ENCODE measurements at regions not wholly inside any gene's neighbourhood (a gene's known extent, or its start where the extent isn't known, plus 50 kb on each side); places are given as distances from the start of the nearest gene placed in this dataset.

DNA sequence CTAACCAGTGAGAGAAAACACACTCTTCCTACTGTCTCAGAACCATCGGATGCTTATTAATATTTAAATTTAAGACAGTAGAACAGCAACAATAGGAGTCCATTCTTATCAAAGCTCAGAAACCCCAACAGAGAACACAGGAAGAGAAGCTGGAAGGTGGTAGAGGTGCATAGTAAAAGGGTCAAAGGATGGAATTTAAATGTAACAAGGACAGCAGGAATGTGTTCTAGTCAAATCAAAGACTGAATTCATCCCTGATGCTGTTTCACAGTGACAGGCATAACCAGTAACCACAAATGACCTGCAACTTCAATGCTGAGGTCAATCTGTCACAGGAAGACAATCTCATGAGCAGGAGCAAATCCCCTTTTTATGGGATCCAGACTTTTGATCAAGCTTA is 1259.7 kb downstream of the XPNPEP1 start:
- H3K27ac ChIP-seq: no peak overlapping the region
- TF ChIP-seq, protein P1, sequence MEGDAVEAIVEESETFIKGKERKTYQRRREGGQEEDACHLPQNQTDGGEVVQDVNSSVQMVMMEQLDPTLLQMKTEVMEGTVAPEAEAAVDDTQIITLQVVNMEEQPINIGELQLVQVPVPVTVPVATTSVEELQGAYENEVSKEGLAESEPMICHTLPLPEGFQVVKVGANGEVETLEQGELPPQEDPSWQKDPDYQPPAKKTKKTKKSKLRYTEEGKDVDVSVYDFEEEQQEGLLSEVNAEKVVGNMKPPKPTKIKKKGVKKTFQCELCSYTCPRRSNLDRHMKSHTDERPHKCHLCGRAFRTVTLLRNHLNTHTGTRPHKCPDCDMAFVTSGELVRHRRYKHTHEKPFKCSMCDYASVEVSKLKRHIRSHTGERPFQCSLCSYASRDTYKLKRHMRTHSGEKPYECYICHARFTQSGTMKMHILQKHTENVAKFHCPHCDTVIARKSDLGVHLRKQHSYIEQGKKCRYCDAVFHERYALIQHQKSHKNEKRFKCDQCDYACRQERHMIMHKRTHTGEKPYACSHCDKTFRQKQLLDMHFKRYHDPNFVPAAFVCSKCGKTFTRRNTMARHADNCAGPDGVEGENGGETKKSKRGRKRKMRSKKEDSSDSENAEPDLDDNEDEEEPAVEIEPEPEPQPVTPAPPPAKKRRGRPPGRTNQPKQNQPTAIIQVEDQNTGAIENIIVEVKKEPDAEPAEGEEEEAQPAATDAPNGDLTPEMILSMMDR (IDR thresholded peaks at IDR 0.05; ENCODE audit: low read depth, low read length): no peak
- DNase-seq (ENCODE audit: low read depth in 1 of 2, low spot score in 1 of 2): no peak

DNA sequence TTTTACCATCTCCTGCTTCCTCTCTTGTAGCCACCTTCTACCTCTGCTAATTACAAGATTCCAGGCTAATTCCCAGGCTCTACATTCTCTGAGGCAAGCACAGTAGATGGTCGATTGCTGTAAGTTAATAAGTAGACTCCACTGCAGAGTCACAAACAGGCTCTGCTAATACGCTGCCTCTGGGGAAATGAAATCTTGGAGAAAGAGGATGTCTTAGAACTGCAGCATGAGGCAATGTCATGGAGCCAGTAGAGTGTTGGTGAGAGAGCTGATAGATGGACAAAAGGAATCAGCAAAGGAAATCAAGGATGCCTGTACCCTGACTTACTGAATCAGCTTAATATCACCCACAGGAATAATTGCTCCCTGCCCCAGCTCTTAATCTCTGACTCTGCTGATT is 1260.3 kb downstream of the XPNPEP1 start:
- DNase-seq (ENCODE audit: low read depth in 1 of 2, low spot score in 1 of 2): no peak
- Histone ChIP-seq H3K4me1 (ENCODE audit: low read depth) (no peaks in the 10 kb centered on the region), H3K27me3 (no peaks in the 10 kb centered on the region), H3K27ac (no peak overlapping the region), H3K4me3 (no peak overlapping the region), H3K9me3 (ENCODE audit: low read depth) (no peaks in the 10 kb centered on the region), H3K36me3 (no peaks in the 10 kb centered on the region)
- TF ChIP-seq, protein P1 (IDR thresholded peaks at IDR 0.05; ENCODE audit: low read depth, low read length): no peak

More for the DNA sequence above, 1259.7 kb downstream of the XPNPEP1 start:
- H3K9me3 ChIP-seq (ENCODE audit: low read depth): no peaks in the 10 kb centered on the region
- H3K36me3 ChIP-seq: no peaks in the 10 kb centered on the region
- no peaks in the 10 kb centered on the region for H3K4me1 ChIP-seq (ENCODE audit: low read depth)
- no peaks in the 10 kb centered on the region for H3K27me3 ChIP-seq
- H3K4me3 ChIP-seq: no peak overlapping the region

DNA sequence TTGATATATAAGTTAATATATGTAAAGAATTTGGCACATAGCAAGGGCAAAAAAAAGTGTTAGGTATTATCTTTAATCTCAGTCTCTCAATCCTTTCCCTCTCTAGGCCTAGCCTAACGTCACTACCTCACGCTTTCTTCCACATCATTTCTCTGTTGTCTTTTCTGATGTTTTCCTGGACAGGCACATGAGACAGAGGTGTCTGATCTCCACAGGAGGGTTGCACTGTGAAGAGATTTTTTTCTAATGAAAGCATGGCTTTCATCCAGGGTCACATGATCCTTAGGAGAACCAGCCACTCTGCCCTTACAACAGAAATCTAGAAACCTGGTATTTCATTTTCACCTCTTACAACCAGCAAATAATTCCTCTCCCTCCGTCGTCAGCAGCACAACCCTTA is 1268.3 kb downstream of the XPNPEP1 start:
- DNase-seq (ENCODE audit: low read depth in 1 of 2, low spot score in 1 of 2): no peak
- Histone ChIP-seq H3K9me3 (ENCODE audit: low read depth) (no peaks in the 10 kb centered on the region), H3K36me3 (no peaks in the 10 kb centered on the region), H3K27me3 (no peaks in the 10 kb centered on the region), H3K4me1 (ENCODE audit: low read depth) (no peaks in the 10 kb centered on the region), H3K27ac (no peak overlapping the region), H3K4me3 (no peak overlapping the region)
- TF ChIP-seq, protein P1 (IDR thresholded peaks at IDR 0.05; ENCODE audit: low read depth, low read length): no peak

DNA sequence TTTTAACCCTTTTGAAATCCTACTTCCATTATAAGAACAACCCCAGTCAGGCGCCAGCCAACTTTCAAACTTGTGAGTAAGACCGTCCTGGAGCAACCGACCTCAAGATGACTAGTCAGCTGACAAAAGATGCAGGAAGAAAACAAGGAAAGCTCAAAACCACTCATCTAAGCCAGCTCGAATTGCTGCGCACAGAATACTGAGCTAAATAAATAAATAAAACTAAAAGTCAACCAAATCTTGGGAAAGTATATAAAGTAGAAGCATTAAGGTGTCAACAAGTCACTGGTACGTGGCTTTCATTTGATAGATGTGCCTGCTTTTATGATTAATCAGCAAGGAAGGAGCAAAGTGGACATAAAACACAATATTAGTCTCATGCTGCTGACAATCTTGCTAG is 1269.8 kb downstream of the XPNPEP1 start:
- Histone ChIP-seq H3K36me3 (no peaks in the 10 kb centered on the region), H3K4me1 (ENCODE audit: low read depth) (no peaks in the 10 kb centered on the region), H3K9me3 (ENCODE audit: low read depth) (no peaks in the 10 kb centered on the region), H3K27ac (no peak overlapping the region), H3K4me3 (no peak overlapping the region), H3K27me3 (no peaks in the 10 kb centered on the region)
- no peak for DNase-seq (ENCODE audit: low read depth in 1 of 2, low spot score in 1 of 2)
- TF ChIP-seq, protein P1 (IDR thresholded peaks at IDR 0.05; ENCODE audit: low read depth, low read length): no peak

DNA sequence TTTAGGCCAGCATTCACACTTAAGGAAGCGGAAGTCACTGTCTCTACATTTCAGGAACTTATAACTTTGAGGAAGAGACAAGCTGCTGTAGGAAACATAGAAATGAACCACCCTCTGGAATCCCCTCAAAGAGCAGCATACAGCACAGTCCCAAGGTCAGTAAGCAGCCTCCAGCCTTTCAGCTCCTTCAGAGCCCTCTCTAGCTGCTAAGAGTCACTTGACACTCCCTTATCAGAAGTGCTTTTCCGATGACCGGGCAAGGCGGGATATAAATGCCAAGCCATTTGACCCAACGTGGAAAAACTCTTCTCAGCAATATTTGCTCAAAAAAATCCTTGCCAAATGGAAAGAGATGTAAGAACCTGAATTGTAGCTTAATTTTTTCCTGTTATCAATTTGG is 1284.3 kb downstream of the XPNPEP1 start:
- DNase-seq (ENCODE audit: low read depth in 1 of 2, low spot score in 1 of 2): peak in 1 of 2 donors; percentile 0
- Histone ChIP-seq H3K9me3 (ENCODE audit: low read depth) (no peaks in the 10 kb centered on the region), H3K4me1 (ENCODE audit: low read depth) (no peaks in the 10 kb centered on the region), H3K27ac (no peak overlapping the region), H3K36me3 (no peaks in the 10 kb centered on the region), H3K27me3 (no peaks in the 10 kb centered on the region), H3K4me3 (no peak overlapping the region)
- TF ChIP-seq, protein P1 (IDR thresholded peaks at IDR 0.05; ENCODE audit: low read depth, low read length): no peak

DNA sequence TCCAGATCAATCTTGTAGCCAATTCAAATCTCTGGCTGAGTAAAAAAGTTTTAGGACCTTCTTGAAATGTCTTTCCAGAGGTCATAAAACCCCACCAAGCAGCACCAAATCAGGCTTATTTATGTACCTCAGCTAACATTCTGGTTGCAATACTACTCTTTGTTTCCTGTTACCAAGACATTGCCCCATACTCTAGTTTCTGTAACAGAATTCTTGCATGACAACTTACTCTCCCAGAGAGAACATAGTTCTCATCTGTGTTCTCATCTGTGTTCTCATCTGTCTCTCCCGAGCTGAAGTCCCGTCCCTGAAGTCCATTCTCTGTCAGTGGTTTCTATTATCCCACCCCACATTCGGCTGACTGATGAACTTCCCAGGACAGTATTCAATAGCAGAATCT is 1285.1 kb downstream of the XPNPEP1 start:
- Histone ChIP-seq H3K27ac (no peak overlapping the region), H3K27me3 (no peaks in the 10 kb centered on the region), H3K4me1 (ENCODE audit: low read depth) (no peaks in the 10 kb centered on the region), H3K9me3 (ENCODE audit: low read depth) (no peaks in the 10 kb centered on the region), H3K36me3 (no peaks in the 10 kb centered on the region), H3K4me3 (no peak overlapping the region)
- TF ChIP-seq, protein P1 (IDR thresholded peaks at IDR 0.05; ENCODE audit: low read depth, low read length): no peak
- no peak for DNase-seq (ENCODE audit: low read depth in 1 of 2, low spot score in 1 of 2)
